Prostate gland (tissue), 2 donors: ENCODE measurements at regions not wholly inside any gene's neighbourhood (a gene's known extent, or its start where the extent isn't known, plus 50 kb on each side); places are given as distances from the start of the nearest gene placed in this dataset.

Experiments used
- POLR2A ChIP-seq: fragments of 450-650 bp; IDR thresholded peaks from one replicate; pipeline ENCODE4 v1.6.1; 2016; ENCODE audit warnings: antibody characterized with exemption, mild to moderate bottlenecking
- TF ChIP-seq, protein P1 (sequence below), 4 experiments: fragments of 200-600 bp in 2 of 4; fragments of 450-650 bp in 2 of 4; sonication (generic) in 2 of 4; IDR thresholded peaks; 1 replicate in 3 of 4; 2 replicates in 1 of 4; pipeline ENCODE4 v1.5.1; 2016 to 2019; ENCODE audit warnings: antibody characterized with exemption in 4 of 4, mild to moderate bottlenecking in 2 of 4, moderate library complexity in 2 of 4

DNA sequence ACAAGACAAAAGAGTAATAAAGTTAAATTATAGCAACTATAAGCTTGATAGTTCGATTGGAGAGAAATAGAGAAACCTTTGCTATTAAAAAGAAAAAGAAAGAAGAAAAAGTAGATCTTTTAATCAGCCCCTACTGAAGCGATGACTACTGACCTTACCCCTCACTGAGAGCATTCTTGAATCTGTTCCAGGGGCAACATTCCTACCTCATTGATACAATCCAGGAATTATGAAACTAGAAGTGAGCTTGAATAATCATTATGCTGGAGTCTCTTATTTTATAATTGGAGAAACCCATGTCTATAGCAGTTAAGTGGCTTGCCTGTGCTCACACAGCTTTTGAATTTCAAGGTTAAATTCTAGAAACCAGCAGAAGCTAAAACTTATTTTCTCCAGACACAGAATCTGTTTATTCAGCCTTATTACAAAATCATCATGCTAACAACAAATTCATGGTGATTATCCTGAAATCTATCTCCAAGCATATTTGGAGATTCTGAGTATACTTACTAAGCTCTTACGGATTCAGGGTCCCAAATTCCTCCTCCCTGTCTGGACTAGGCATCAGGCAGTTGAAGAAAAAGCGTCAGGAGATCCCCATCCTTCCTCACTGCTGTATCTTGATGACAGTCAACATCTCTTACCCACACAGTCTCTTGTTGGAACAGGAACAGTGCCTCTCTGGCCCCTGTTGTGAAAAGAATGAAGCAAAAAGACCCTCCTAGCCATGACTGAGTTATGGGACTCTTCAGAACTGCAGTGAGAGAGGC is 547.6 kb upstream of the WWC1 start:
- TF ChIP-seq, protein P1, sequence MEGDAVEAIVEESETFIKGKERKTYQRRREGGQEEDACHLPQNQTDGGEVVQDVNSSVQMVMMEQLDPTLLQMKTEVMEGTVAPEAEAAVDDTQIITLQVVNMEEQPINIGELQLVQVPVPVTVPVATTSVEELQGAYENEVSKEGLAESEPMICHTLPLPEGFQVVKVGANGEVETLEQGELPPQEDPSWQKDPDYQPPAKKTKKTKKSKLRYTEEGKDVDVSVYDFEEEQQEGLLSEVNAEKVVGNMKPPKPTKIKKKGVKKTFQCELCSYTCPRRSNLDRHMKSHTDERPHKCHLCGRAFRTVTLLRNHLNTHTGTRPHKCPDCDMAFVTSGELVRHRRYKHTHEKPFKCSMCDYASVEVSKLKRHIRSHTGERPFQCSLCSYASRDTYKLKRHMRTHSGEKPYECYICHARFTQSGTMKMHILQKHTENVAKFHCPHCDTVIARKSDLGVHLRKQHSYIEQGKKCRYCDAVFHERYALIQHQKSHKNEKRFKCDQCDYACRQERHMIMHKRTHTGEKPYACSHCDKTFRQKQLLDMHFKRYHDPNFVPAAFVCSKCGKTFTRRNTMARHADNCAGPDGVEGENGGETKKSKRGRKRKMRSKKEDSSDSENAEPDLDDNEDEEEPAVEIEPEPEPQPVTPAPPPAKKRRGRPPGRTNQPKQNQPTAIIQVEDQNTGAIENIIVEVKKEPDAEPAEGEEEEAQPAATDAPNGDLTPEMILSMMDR (IDR thresholded peaks at IDR 0.05): no peak
- no peak for TF ChIP-seq POLR2A
